DND-41 (cell line): ENCODE measurements at regions not wholly inside any gene's neighbourhood (a gene's known extent, or its start where the extent isn't known, plus 50 kb on each side); places are given as distances from the start of the nearest gene placed in this dataset.

Experiments used
- ATAC-seq: fragments of 200-7000 bp; cut with Tn5 transposase; 3 replicates; pipeline ENCODE4 v1.9.1; 2021; ENCODE audit warnings: low read depth; ENCODE audit not compliant: insufficient read depth
- DNase-seq: peaks from one replicate; pipeline ENCODE4 v3.0.0-alpha.2; 2020
- H2AFZ ChIP-seq: 2 replicates; pipeline ENCODE4 v1.6.0; 2012; ENCODE audit warnings: low read depth, low read length
- H3K27ac ChIP-seq: 2 replicates; pipeline ENCODE4 v1.5.1; 2012; ENCODE audit warnings: low read length, inconsistent platforms
- H3K27me3 ChIP-seq: fragments of 200-600 bp; sonication (generic); 2 replicates; pipeline ENCODE4 v1.6.0; 2012; ENCODE audit warnings: low read length, mild to moderate bottlenecking, inconsistent platforms; ENCODE audit not compliant: insufficient read depth, poor library complexity
- H3K36me3 ChIP-seq: 2 replicates; pipeline ENCODE4 v1.5.1; 2012; ENCODE audit warnings: low read length, inconsistent platforms; ENCODE audit not compliant: insufficient read depth
- H3K4me1 ChIP-seq: 2 replicates; pipeline ENCODE4 v1.5.1; 2012; ENCODE audit warnings: mild to moderate bottlenecking, low read length; ENCODE audit not compliant: insufficient read depth
- H3K4me2 ChIP-seq: 2 replicates; pipeline ENCODE4 v1.6.0; 2012; ENCODE audit warnings: mild to moderate bottlenecking, moderate library complexity, low read length, inconsistent platforms; ENCODE audit not compliant: insufficient read depth
- H3K4me3 ChIP-seq, 2 experiments: fragments of 200-600 bp in 1 of 2; shearing (Covaris generic) in 1 of 2; 2 replicates each; pipeline ENCODE4 v1.5.1; 2012 to 2016; ENCODE audit warnings: inconsistent platforms in 2 of 2, low read length in 2 of 2, mild to moderate bottlenecking in 2 of 2, low read depth in 1 of 2, moderate library complexity in 1 of 2
- H3K79me2 ChIP-seq: 2 replicates; pipeline ENCODE4 v1.6.0; 2012; ENCODE audit warnings: low read length, inconsistent platforms; ENCODE audit not compliant: insufficient read depth
- H3K9ac ChIP-seq: 2 replicates; pipeline ENCODE4 v1.6.0; 2012; ENCODE audit warnings: low read depth, mild to moderate bottlenecking, inconsistent platforms, low read length, moderate library complexity
- H3K9me3 ChIP-seq: 2 replicates; pipeline ENCODE4 v1.5.1; 2012; ENCODE audit warnings: low read length, moderate library complexity, mild to moderate bottlenecking, inconsistent platforms; ENCODE audit not compliant: insufficient read depth, severe bottlenecking
- H4K20me1 ChIP-seq: 2 replicates; pipeline ENCODE4 v1.6.0; 2012; ENCODE audit warnings: low read length; ENCODE audit not compliant: insufficient read depth
- EZH2 ChIP-seq: IDR thresholded peaks from 3 replicates; pipeline ENCODE4 v1.6.1; 2012; ENCODE audit warnings: borderline replicate concordance, low read depth, mild to moderate bottlenecking, moderate library complexity, low read length, inconsistent platforms; ENCODE audit not compliant: severe bottlenecking
- TF ChIP-seq, protein P1 (sequence below): IDR thresholded peaks from 2 replicates; pipeline ENCODE4 v1.5.1; 2012; ENCODE audit warnings: borderline replicate concordance, low read length, moderate library complexity, mild to moderate bottlenecking; ENCODE audit not compliant: poor library complexity, severe bottlenecking; ENCODE audit errors: extremely low read depth

DNA sequence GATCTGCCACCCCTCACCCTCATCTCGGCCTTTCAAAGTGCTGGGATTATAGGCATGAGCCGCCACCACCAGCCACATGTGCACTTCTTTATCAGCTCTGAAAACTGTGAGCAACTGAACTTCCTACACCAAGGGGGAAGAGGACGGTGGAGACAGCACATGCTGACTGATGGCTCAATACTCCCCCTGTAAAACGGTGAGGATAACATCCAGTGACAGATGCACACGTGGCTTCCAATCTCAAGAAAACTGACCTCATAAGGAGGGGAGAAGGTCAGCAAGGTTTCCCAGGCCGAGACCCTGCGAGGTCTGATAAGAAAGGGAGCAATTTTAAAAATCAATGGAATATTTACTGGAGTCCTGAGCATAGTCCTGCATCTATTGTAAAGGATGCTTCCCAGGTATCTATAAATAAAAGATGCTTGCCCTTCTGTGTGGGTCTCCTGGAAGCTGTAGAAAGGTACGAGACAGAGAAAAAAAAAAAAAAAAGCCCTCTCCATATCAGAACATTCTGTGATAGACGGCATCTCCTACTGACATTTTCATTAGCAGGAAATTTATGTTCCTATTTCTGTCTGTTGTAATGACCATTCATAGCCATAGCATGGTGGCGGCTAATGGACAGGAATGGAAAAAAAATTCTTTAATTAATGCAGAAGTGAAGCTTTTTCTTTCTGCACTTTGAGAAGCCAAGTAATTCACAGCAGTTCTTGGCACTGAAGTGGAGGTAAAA, 385.1 kb downstream of the ZNF536 start:
- DNase-seq = no peak
- no peaks in the 10 kb centered on the region for H3K27me3 ChIP-seq

DNA sequence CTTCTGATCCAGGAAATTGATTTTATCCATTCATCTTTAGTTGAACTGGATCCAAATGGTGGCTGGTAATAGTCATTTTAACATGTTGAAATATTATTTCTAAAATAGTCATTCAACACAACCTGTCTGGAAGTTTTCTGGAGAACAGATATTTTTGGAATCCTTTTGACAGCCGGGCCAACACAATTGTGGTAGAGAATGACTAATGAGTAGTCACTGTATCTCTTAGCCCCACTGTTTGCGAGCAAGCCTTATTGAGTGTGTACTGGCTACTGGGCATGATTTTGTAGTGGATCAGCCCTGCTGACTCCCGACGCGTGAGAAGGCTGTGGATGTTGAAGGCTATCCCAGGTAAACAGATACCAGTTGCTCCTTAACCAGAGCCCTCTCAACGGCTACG, 383.4 kb downstream of the ZNF536 start:
- Histone ChIP-seq H3K27me3 (no peaks in the 10 kb centered on the region), H3K36me3 (no peaks in the 10 kb centered on the region), H2AFZ (no peak overlapping the region), H3K27ac (no peak overlapping the region), H3K4me1 (no peaks in the 10 kb centered on the region), H3K9ac (no peak overlapping the region), H3K4me2 (no peak overlapping the region), H3K4me3 (no peak overlapping the region), H3K79me2 (no peaks in the 10 kb centered on the region), H3K9me3 (no peaks in the 10 kb centered on the region), H4K20me1 (no peaks in the 10 kb centered on the region)
- TF ChIP-seq EZH2 = no peak
- no peak for ATAC-seq
- DNase-seq = no peak

More for the DNA sequence above, 385.1 kb downstream of the ZNF536 start:
- no peak for ATAC-seq
- no peak for TF ChIP-seq EZH2
- TF ChIP-seq, protein P1, sequence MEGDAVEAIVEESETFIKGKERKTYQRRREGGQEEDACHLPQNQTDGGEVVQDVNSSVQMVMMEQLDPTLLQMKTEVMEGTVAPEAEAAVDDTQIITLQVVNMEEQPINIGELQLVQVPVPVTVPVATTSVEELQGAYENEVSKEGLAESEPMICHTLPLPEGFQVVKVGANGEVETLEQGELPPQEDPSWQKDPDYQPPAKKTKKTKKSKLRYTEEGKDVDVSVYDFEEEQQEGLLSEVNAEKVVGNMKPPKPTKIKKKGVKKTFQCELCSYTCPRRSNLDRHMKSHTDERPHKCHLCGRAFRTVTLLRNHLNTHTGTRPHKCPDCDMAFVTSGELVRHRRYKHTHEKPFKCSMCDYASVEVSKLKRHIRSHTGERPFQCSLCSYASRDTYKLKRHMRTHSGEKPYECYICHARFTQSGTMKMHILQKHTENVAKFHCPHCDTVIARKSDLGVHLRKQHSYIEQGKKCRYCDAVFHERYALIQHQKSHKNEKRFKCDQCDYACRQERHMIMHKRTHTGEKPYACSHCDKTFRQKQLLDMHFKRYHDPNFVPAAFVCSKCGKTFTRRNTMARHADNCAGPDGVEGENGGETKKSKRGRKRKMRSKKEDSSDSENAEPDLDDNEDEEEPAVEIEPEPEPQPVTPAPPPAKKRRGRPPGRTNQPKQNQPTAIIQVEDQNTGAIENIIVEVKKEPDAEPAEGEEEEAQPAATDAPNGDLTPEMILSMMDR = no peak
- no peaks in the 10 kb centered on the region for H3K79me2 ChIP-seq
- no peak overlapping the region for H3K4me2 ChIP-seq
- no peaks in the 10 kb centered on the region for H4K20me1 ChIP-seq
- H3K9ac ChIP-seq = no peak overlapping the region
- H3K4me1 ChIP-seq = no peaks in the 10 kb centered on the region
- no peaks in the 10 kb centered on the region for H3K9me3 ChIP-seq
- no peak overlapping the region for H3K4me3 ChIP-seq
- H3K27ac ChIP-seq = no peak overlapping the region
- H2AFZ ChIP-seq = no peak overlapping the region
- H3K36me3 ChIP-seq = no peaks in the 10 kb centered on the region

DNA sequence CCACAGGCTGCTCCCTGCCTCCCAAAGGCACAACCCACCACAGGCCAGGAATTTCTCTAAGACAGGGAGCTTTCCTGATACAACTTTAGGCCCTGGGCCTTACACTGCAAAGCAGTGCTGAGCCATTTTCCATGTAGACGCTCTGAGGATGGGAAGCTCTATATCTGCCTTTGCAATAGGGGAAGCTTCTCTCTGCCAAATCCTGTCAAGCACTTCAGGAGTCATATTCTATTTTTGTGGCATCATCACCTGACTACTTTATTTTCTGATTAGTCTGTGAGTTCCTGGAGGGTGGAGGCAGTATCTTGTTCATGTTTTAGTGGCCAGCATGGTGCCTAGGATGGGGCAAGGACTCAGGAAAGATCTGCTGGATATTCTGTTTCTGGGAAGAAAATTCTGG, 382.0 kb downstream of the ZNF536 start:
- Histone ChIP-seq H3K9me3 (peaks cover 6% of the 10 kb centered on the region), H3K79me2 (no peaks in the 10 kb centered on the region), H3K36me3 (no peaks in the 10 kb centered on the region), H4K20me1 (no peaks in the 10 kb centered on the region), H3K4me1 (no peaks in the 10 kb centered on the region), H3K9ac (no peak overlapping the region), H3K4me2 (no peak overlapping the region), H2AFZ (no peak overlapping the region), H3K27me3 (no peaks in the 10 kb centered on the region), H3K27ac (no peak overlapping the region), H3K4me3 (no peak overlapping the region)
- no peak for DNase-seq
- no peak for TF ChIP-seq EZH2
- TF ChIP-seq, protein P1 = no peak
- no peak for ATAC-seq

GRCh38 chr19:30752876-30753275, 380.7 kb downstream of the ZNF536 start:
- Histone ChIP-seq H3K9ac (no peak overlapping the region), H3K4me2 (no peak overlapping the region), H3K4me3 (no peak overlapping the region), H3K4me1 (no peaks in the 10 kb centered on the region), H3K9me3 (peaks cover 6% of the 10 kb centered on the region), H3K27me3 (no peaks in the 10 kb centered on the region), H4K20me1 (no peaks in the 10 kb centered on the region), H2AFZ (no peak overlapping the region), H3K36me3 (no peaks in the 10 kb centered on the region), H3K79me2 (no peaks in the 10 kb centered on the region), H3K27ac (no peak overlapping the region)
- ATAC-seq = no peak
- no peak for DNase-seq
- TF ChIP-seq EZH2 = no peak
- TF ChIP-seq, protein P1 = no peak
